ENCODE measurements at regions not wholly inside any gene's neighbourhood (a gene's known extent, or its start where the extent isn't known, plus 50 kb on each side); places are given as distances from the start of the nearest gene placed in this dataset.
A peak's percentile ranks its signal among the peaks of the same experiment; 100 is the strongest.

DNA sequence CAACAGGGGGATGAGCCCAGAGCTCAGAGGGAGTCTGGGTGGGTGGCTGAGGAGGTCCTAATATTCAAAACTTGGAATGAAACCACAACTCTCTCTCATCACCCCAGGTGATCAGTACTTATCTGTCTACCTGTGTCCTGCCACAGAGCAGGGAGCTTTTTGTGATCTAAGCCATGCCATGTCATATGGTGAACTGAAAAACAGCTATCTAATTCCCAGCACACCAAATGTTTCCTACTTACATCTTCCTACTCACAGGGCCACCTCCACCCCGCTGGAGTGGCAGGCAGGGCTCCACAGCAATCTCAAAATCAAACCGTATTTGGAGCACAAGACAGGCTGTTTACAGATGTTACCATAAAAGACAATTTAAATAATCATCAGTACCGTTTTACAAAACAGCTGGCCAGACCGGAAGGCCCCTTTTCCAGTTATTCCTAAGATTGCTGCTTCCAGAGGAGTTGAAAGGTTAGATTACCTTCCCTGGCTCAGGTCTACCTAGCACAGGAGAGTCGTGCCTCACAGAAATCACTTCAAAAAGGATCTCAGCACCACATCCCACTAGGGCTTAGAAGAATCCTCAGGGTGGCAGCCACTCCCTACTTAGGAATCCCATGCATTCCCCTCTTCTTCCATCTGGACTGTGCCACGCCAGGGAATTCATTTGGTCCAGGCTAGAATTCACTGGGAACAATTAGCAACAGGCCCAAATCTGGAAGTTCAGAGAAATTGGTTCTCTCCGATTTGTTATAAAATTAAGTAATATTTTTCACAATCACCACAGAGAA lies 226.6 kb upstream of the IL12A start:
- no peaks in the 10 kb centered on the region for H3K9me3 Mint-ChIP-seq
- peak overlapping the region; percentile 42 for H3K4me3 Mint-ChIP-seq
- H3K27ac Mint-ChIP-seq = no peak overlapping the region
- H3K4me1 Mint-ChIP-seq (ENCODE audit: low read depth) = peaks cover 17% of the 10 kb centered on the region
- no peak for DNase-seq (ENCODE audit: low spot score)
- H3K36me3 Mint-ChIP-seq (ENCODE audit: low read depth) = no peaks in the 10 kb centered on the region
- H3K27me3 Mint-ChIP-seq (ENCODE audit: low read depth) = peaks cover 55% of the 10 kb centered on the region

DNA sequence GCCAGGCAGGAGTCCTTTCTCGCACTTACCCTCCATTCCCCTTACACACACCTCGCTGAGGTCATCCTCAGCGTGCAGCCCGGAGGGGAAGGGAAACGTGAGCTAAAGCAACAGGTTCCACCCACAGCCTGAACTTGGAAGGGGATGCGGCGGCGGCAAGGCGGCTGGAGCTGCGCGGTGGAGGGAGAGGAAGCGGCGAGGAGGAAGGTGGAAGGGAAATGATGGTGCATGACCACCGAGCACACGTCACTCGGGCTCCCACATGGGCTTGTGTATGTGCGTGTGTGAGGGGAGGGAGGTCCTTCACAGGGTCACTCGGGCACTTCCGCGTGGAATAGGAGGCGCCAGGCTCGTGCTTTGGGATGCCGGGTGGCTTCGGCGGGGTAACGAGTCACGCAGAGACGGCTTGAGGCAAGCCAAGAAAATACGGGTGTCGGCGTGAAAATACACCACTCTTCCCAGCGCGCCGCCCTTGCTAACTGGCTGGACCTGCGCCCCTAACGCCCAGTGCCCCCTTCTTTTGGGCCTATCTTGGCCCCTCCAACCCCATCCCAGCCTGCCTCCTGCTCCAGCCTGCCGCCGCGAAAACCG lies 225.5 kb upstream of the IL12A start:
- peak overlapping the region; percentile 91 for H3K4me3 Mint-ChIP-seq
- H3K27ac Mint-ChIP-seq = peak overlapping the region; percentile 80
- peaks cover 63% of the 10 kb centered on the region for H3K27me3 Mint-ChIP-seq (ENCODE audit: low read depth)

DNA sequence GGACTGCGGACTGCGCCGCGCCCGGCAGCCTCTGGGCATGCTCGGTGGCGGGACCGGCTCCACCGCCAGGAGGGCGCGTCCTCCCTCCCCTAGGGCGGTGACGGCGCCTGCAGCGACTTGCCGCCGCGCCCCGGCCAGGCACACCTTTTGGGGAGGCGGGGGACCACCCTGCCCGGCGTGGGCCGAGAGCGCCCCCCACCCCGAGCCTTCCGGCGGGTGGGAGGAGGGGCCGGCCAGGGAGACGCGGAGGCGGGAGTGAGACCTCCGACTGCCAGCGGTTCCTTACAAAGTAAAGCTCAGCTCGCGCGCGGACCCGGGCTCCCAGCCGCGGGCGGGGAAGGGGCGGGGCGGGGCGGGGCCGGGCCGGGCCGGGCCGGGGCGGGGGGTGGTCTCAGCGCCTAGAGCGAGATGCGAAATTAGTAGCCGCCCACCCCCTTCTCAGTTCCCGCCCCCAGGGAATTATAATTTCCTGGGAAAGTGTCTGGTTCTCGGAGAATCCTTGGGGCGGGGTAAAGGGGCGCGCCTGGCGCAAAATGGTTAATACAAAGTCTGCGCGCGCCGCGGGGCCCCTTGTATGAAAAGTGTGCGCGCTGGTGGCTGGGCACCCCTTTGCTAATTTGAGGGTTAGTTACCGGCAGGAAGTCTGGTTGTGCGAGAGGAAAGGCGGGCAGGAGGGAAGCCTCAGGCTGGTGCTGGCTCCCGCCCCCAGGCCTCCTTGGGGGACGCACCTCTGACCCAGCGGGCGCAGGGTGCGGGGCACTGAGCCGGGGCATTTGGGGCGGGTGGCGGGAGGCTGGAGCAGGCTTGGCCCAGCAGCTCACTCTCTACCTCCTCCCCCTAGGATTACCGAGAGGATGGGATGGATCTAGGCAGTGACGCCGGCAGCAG lies 224.8 kb upstream of the IL12A start:
- peaks cover 68% of the 10 kb centered on the region for H3K27me3 Mint-ChIP-seq (ENCODE audit: low read depth)
- H3K4me3 Mint-ChIP-seq = peak overlapping the region; percentile 91
- DNase-seq (ENCODE audit: low spot score) = peak; percentile 68
- H3K9me3 Mint-ChIP-seq = no peaks in the 10 kb centered on the region
- H3K36me3 Mint-ChIP-seq (ENCODE audit: low read depth) = no peaks in the 10 kb centered on the region
- peaks cover 17% of the 10 kb centered on the region for H3K4me1 Mint-ChIP-seq (ENCODE audit: low read depth)
- H3K27ac Mint-ChIP-seq = peak overlapping the region; percentile 80

More for the DNA sequence above, 225.5 kb upstream of the IL12A start:
- H3K36me3 Mint-ChIP-seq (ENCODE audit: low read depth) = no peaks in the 10 kb centered on the region
- peaks cover 17% of the 10 kb centered on the region for H3K4me1 Mint-ChIP-seq (ENCODE audit: low read depth)
- DNase-seq (ENCODE audit: low spot score) = peak; percentile 51
- no peaks in the 10 kb centered on the region for H3K9me3 Mint-ChIP-seq

GRCh38 chr3:159764490-159765029 lies 224.1 kb upstream of the IL12A start:
- DNase-seq (ENCODE audit: low spot score) = no peak
- H3K27me3 Mint-ChIP-seq (ENCODE audit: low read depth) = peaks cover 68% of the 10 kb centered on the region
- H3K27ac Mint-ChIP-seq = no peak overlapping the region

GRCh38 chr3:159765030-159765859 lies 223.4 kb upstream of the IL12A start:
- Mint-ChIP-seq H3K4me3 (peak overlapping the region; percentile 75), H3K4me1 (ENCODE audit: low read depth) (peaks cover 17% of the 10 kb centered on the region), H3K9me3 (no peaks in the 10 kb centered on the region), H3K36me3 (ENCODE audit: low read depth) (no peaks in the 10 kb centered on the region), H3K27ac (no peak overlapping the region), H3K27me3 (ENCODE audit: low read depth) (peaks cover 65% of the 10 kb centered on the region)
- peak; percentile 17 for DNase-seq (ENCODE audit: low spot score)

More at GRCh38 chr3:159764490-159765029, 224.1 kb upstream of the IL12A start:
- Mint-ChIP-seq H3K4me1 (ENCODE audit: low read depth) (peaks cover 17% of the 10 kb centered on the region), H3K36me3 (ENCODE audit: low read depth) (no peaks in the 10 kb centered on the region), H3K4me3 (peak overlapping the region; percentile 85), H3K9me3 (no peaks in the 10 kb centered on the region)

DNA sequence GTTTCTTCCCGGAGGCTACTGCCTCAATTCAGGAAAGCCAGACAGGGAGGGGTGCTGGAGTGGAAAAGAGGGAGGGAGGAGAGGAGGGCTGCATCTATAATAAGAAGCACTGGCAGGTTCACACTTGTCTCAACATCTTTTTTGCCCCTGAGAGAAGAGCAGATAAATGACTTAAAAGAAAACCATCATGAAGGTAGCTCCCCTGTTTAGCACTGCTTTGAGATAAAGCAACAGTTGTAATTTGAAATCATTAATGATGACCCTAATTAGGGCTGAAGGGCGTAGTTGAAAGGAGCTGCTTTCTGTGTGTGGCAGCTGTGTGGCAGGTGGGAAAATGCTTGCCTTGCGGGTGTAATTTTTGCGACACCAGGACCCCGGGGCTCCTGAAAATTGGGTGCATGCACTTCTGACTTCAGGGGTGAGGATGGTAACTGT lies 222.8 kb upstream of the IL12A start:
- Mint-ChIP-seq H3K27me3 (ENCODE audit: low read depth) (peaks cover 64% of the 10 kb centered on the region), H3K4me1 (ENCODE audit: low read depth) (peaks cover 17% of the 10 kb centered on the region), H3K27ac (no peak overlapping the region), H3K36me3 (ENCODE audit: low read depth) (no peaks in the 10 kb centered on the region), H3K9me3 (no peaks in the 10 kb centered on the region), H3K4me3 (peak overlapping the region; percentile 75)
- DNase-seq (ENCODE audit: low spot score) = no peak

DNA sequence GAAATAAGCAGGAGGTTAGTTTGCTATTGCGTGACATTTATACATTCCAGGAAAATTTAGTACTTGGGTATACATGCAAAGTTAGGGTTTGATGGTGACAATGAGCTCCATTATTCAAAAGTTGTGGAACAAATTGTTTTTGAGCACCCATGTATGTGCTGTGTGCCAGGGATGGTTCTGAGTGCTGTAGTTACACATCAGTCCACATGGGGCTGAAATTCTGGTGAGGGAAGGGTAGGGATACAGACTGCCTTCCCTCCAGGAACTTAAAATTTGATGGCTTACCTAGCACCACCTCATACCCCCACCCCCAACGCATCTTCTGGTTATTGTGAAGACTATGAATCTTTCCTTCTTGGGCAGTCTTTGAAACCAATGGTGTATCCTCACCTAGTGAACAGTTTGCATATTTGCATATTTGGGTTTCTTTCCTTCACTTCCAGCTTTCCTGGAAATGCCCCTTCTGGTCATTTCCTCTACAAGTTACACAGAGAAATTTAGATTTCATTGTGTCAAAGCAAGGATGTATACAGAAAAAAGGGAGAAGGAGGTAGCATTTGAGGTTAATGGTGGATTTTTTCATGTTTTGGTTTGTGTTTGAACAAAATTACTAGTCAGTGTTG lies 222.0 kb upstream of the IL12A start:
- Mint-ChIP-seq H3K27ac (no peak overlapping the region), H3K4me1 (ENCODE audit: low read depth) (peaks cover 17% of the 10 kb centered on the region), H3K27me3 (ENCODE audit: low read depth) (peaks cover 60% of the 10 kb centered on the region), H3K36me3 (ENCODE audit: low read depth) (no peaks in the 10 kb centered on the region), H3K9me3 (no peaks in the 10 kb centered on the region), H3K4me3 (no peak overlapping the region)
- DNase-seq (ENCODE audit: low spot score) = no peak

- no peaks in the 10 kb centered on the region for H3K9me3 Mint-ChIP-seq
- DNase-seq (ENCODE audit: low spot score) = no peak
- H3K27me3 Mint-ChIP-seq (ENCODE audit: low read depth) = peaks cover 61% of the 10 kb centered on the region
- H3K27ac Mint-ChIP-seq = no peak overlapping the region
- H3K4me3 Mint-ChIP-seq = no peak overlapping the region
- no peaks in the 10 kb centered on the region for H3K36me3 Mint-ChIP-seq (ENCODE audit: low read depth)
- peaks cover 1% of the 10 kb centered on the region for H3K4me1 Mint-ChIP-seq (ENCODE audit: low read depth)
These were observed 217.6 kb upstream of the IL12A start for GRCh38 chr3:159770998-159771397.

- H3K36me3 Mint-ChIP-seq (ENCODE audit: low read depth) = no peaks in the 10 kb centered on the region
- no peaks in the 10 kb centered on the region for H3K9me3 Mint-ChIP-seq
- no peak for DNase-seq (ENCODE audit: low spot score)
- H3K27me3 Mint-ChIP-seq (ENCODE audit: low read depth) = peaks cover 58% of the 10 kb centered on the region
- no peak overlapping the region for H3K4me3 Mint-ChIP-seq
- no peaks in the 10 kb centered on the region for H3K4me1 Mint-ChIP-seq (ENCODE audit: low read depth)
- no peak overlapping the region for H3K27ac Mint-ChIP-seq
These were observed 216.6 kb upstream of the IL12A start for GRCh38 chr3:159771865-159772611.

DNA sequence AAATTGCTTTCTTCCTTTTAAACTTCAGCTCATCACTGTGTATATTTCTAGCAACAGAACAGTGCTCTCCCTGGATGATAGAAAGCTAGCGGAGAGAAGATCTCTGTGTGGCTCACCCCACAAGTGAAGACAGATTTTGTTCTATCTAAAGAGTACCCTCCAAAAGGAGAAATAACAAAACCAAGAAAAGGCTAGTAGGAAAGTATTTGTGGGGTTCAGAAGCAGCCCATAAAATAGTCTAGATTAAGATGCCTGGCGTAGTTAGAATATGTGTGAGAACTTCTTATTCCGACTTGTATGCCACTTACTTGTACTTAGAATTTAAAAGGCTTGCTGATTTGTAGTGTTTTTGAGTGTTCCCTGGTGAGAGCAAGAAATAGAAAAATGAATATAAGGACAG lies 214.9 kb upstream of the IL12A start:
- peaks cover 47% of the 10 kb centered on the region for H3K27me3 Mint-ChIP-seq (ENCODE audit: low read depth)
- no peaks in the 10 kb centered on the region for H3K36me3 Mint-ChIP-seq (ENCODE audit: low read depth)
- H3K27ac Mint-ChIP-seq = no peak overlapping the region
- no peak for DNase-seq (ENCODE audit: low spot score)
- no peak overlapping the region for H3K4me3 Mint-ChIP-seq
- H3K9me3 Mint-ChIP-seq = no peaks in the 10 kb centered on the region
- H3K4me1 Mint-ChIP-seq (ENCODE audit: low read depth) = no peaks in the 10 kb centered on the region

- no peaks in the 10 kb centered on the region for H3K4me1 Mint-ChIP-seq (ENCODE audit: low read depth)
- DNase-seq (ENCODE audit: low spot score) = no peak
- H3K27me3 Mint-ChIP-seq (ENCODE audit: low read depth) = peaks cover 49% of the 10 kb centered on the region
- H3K4me3 Mint-ChIP-seq = no peak overlapping the region
- H3K9me3 Mint-ChIP-seq = no peaks in the 10 kb centered on the region
- H3K27ac Mint-ChIP-seq = no peak overlapping the region
- no peaks in the 10 kb centered on the region for H3K36me3 Mint-ChIP-seq (ENCODE audit: low read depth)
These were observed 213.2 kb upstream of the IL12A start for GRCh38 chr3:159775372-159775961.

DNA sequence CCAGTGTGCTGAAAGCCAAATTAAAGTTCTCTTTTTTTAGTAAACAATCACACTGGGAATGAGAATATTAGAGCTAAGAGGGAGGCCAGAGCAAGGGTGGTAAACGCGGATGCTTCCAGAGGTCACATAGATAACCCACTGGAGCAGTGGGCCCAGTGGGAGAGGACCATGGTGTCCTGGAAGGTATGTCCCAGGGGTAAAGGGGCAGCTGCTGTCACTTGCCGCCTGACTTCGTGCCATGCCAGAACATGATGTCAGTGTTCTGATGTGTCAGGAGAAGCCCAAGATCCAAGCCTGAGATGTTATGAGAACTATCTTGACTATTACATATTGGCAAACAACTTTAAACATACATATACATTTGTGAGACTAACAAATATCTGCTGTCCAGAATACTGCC lies 211.9 kb upstream of the IL12A start:
- H3K36me3 Mint-ChIP-seq (ENCODE audit: low read depth) = no peaks in the 10 kb centered on the region
- DNase-seq (ENCODE audit: low spot score) = no peak
- no peaks in the 10 kb centered on the region for H3K9me3 Mint-ChIP-seq
- H3K27me3 Mint-ChIP-seq (ENCODE audit: low read depth) = peaks cover 42% of the 10 kb centered on the region
- H3K27ac Mint-ChIP-seq = no peak overlapping the region
- no peaks in the 10 kb centered on the region for H3K4me1 Mint-ChIP-seq (ENCODE audit: low read depth)
- no peak overlapping the region for H3K4me3 Mint-ChIP-seq

All from T-helper 2 cell treated with Interferon-gamma antibody and Interleukin-4, amounts not matched to agents 5 μg/mL and 100 μg/mL, for 36 hours (primary cell).